Keratinocyte (primary cell): ENCODE measurements at regions not wholly inside any gene's neighbourhood (a gene's known extent, or its start where the extent isn't known, plus 50 kb on each side); places are given as distances from the start of the nearest gene placed in this dataset.

Experiments used
- DNase-seq: peaks from one replicate; pipeline ENCODE4 v3.0.0-alpha.2; 2011; ENCODE audit warnings: low read depth, missing footprints, low spot score
- FAIRE-seq: peaks from 2 replicates; lab custom pipeline; 2011; peaks lifted over from hg19 to GRCh38; lab: Jason Lieb, UNC
- H2AFZ ChIP-seq: 2 replicates; pipeline ENCODE4 v1.6.0; 2012; ENCODE audit warnings: low read length, control low read depth, inconsistent platforms; ENCODE audit not compliant: control insufficient read depth
- H3K27ac ChIP-seq: 2 replicates; pipeline ENCODE4 v1.5.1; 2011; ENCODE audit warnings: low read length; ENCODE audit not compliant: control insufficient read depth, insufficient read depth
- H3K27me3 ChIP-seq: 3 replicates; pipeline ENCODE4 v1.6.0; 2011; ENCODE audit warnings: low read length; ENCODE audit not compliant: control insufficient read depth, insufficient read depth; ENCODE audit errors: extremely low read depth
- H3K36me3 ChIP-seq, 2 experiments: 2 replicates in 1 of 2; 3 replicates in 1 of 2; pipeline ENCODE4 v1.5.1; 2011; ENCODE audit warnings: low read length in 2 of 2, mild to moderate bottlenecking in 1 of 2; ENCODE audit not compliant: control insufficient read depth in 2 of 2, insufficient read depth in 2 of 2; ENCODE audit errors: extremely low read depth in 1 of 2
- H3K4me1 ChIP-seq: 3 replicates; pipeline ENCODE4 v1.5.1; 2011; ENCODE audit warnings: low read length; ENCODE audit not compliant: control insufficient read depth, insufficient read depth; ENCODE audit errors: extremely low read depth
- H3K4me2 ChIP-seq: 3 replicates; pipeline ENCODE4 v1.6.0; 2011; ENCODE audit warnings: low read depth, low read length; ENCODE audit not compliant: control insufficient read depth, insufficient read depth; ENCODE audit errors: extremely low read depth
- H3K4me3 ChIP-seq, 3 experiments: fragments of 200-600 bp in 1 of 3; sonication (generic) in 1 of 3; 2 replicates in 2 of 3; 3 replicates in 1 of 3; pipeline ENCODE4 v1.5.1; 2011 to 2016; ENCODE audit warnings: low read length in 3 of 3, mild to moderate bottlenecking in 3 of 3, control low read depth in 2 of 3, inconsistent platforms in 1 of 3, low read depth in 1 of 3, mixed read lengths in 1 of 3, mixed run types in 1 of 3, moderate library complexity in 1 of 3; ENCODE audit not compliant: control insufficient read depth in 2 of 3, insufficient read depth in 2 of 3; ENCODE audit errors: extremely low read depth in 1 of 3
- H3K79me2 ChIP-seq: 2 replicates; pipeline ENCODE4 v1.6.0; 2012; ENCODE audit warnings: low read length; ENCODE audit not compliant: control insufficient read depth, insufficient read depth
- H3K9ac ChIP-seq: 3 replicates; pipeline ENCODE4 v1.6.0; 2011; ENCODE audit warnings: low read length; ENCODE audit not compliant: control insufficient read depth, insufficient read depth; ENCODE audit errors: extremely low read depth
- H3K9me1 ChIP-seq: 3 replicates; pipeline ENCODE4 v1.6.0; 2011; ENCODE audit warnings: low read length; ENCODE audit not compliant: control insufficient read depth, insufficient read depth; ENCODE audit errors: extremely low read depth
- H3K9me3 ChIP-seq: 2 replicates; pipeline ENCODE4 v1.5.1; 2012; ENCODE audit warnings: low read depth, low read length; ENCODE audit not compliant: control insufficient read depth
- H4K20me1 ChIP-seq: 3 replicates; pipeline ENCODE4 v1.6.0; 2011; ENCODE audit warnings: low read length; ENCODE audit not compliant: control insufficient read depth, insufficient read depth; ENCODE audit errors: extremely low read depth
- CTCF ChIP-seq, 3 experiments: IDR thresholded peaks in 1 of 3; conservative IDR thresholded peaks in 1 of 3; optimal IDR thresholded peaks in 1 of 3; 2 replicates in 2 of 3; 3 replicates in 1 of 3; pipeline versions ENCODE3 to v1.5.1; 2011; ENCODE audit warnings: low read length in 3 of 3, mild to moderate bottlenecking in 3 of 3, moderate library complexity in 2 of 3, control low read depth in 1 of 3, inconsistent platforms in 1 of 3; ENCODE audit not compliant: insufficient read depth in 2 of 3; ENCODE audit errors: extremely low read depth in 1 of 3
- EZH2 ChIP-seq: IDR thresholded peaks from one replicate; pipeline ENCODE4 v1.6.1; 2012; ENCODE audit warnings: inconsistent platforms, mild to moderate bottlenecking, low read length, moderate library complexity
- dilution Hi-C: fragments of 300-500 bp; cut with MboI; formaldehyde crosslinking; loops from one replicate; pipeline ENCODE4 v1.7.0; 2020; ENCODE audit warnings: low sequenced_read_pairs; ENCODE audit not compliant: extremely low pct_ligation_motif_present

- Histone ChIP-seq H3K4me3 (no peak overlapping the region), H4K20me1 (no peaks in the 10 kb centered on the region), H3K9ac (no peak overlapping the region), H3K79me2 (no peaks in the 10 kb centered on the region), H3K4me2 (no peak overlapping the region), H3K4me1 (peaks cover 9% of the 10 kb centered on the region), H3K27ac (no peak overlapping the region), H3K9me1 (no peaks in the 10 kb centered on the region), H3K27me3 (no peaks in the 10 kb centered on the region), H3K36me3 (no peaks in the 10 kb centered on the region), H3K9me3 (no peaks in the 10 kb centered on the region), H2AFZ (no peak overlapping the region)
- DNase-seq (no peak), FAIRE-seq (no peak)
- dilution Hi-C loops: no loop called here
- TF ChIP-seq EZH2: no peak
- TF ChIP-seq CTCF (optimal IDR thresholded peaks at IDR 0.05 in 1 of 3, IDR thresholded peaks at IDR 0.05 in 1 of 3, conservative IDR thresholded peaks at IDR 0.05 in 1 of 3; ENCODE audit: extremely low read depth in 1 of 3, insufficient read depth in 2 of 3, low read length in 3 of 3): no peak
Measured at GRCh38 chr6:139546106-139546472, 171.6 kb upstream of the CITED2 start.

GRCh38 chr6:139545206-139546105 is 171.0 kb upstream of the CITED2 start:
- H3K36me3 ChIP-seq: no peaks in the 10 kb centered on the region
- no peak overlapping the region for H3K4me2 ChIP-seq
- dilution Hi-C loops: no loop called here
- FAIRE-seq (no peak), DNase-seq (no peak)
- no peaks in the 10 kb centered on the region for H3K9me3 ChIP-seq
- H2AFZ ChIP-seq: no peak overlapping the region
- H3K9me1 ChIP-seq: no peaks in the 10 kb centered on the region
- H3K79me2 ChIP-seq: no peaks in the 10 kb centered on the region
- TF ChIP-seq CTCF (optimal IDR thresholded peaks at IDR 0.05 in 1 of 3, IDR thresholded peaks at IDR 0.05 in 1 of 3, conservative IDR thresholded peaks at IDR 0.05 in 1 of 3; ENCODE audit: extremely low read depth in 1 of 3, insufficient read depth in 2 of 3, low read length in 3 of 3): no peak
- no peak for TF ChIP-seq EZH2
- no peak overlapping the region for H3K4me3 ChIP-seq
- H3K27me3 ChIP-seq: no peaks in the 10 kb centered on the region
- no peak overlapping the region for H3K27ac ChIP-seq
- no peaks in the 10 kb centered on the region for H4K20me1 ChIP-seq
- H3K4me1 ChIP-seq: peaks cover 9% of the 10 kb centered on the region
- no peak overlapping the region for H3K9ac ChIP-seq
